GM12801 (cell line): ENCODE measurements at regions not wholly inside any gene's neighbourhood (a gene's known extent, or its start where the extent isn't known, plus 50 kb on each side); places are given as distances from the start of the nearest gene placed in this dataset.

ENCODE experiments used
- CTCF ChIP-seq: IDR thresholded peaks from one replicate; pipeline ENCODE4 v1.5.1; 2011; ENCODE audit warnings: control low read depth; ENCODE audit not compliant: insufficient read length; ENCODE audit errors: extremely low read depth

- TF ChIP-seq CTCF: no peak
Measured at GRCh38 chr10:53490553-53490952, 718.0 kb upstream of the MBL2 start.

- TF ChIP-seq CTCF: no peak
Measured at GRCh38 chr10:53489335-53490182, 717.0 kb upstream of the MBL2 start.

- no peak for TF ChIP-seq CTCF
Measured at GRCh38 chr10:53487019-53487983, 714.7 kb upstream of the MBL2 start.

GRCh38 chr10:53479365-53479764, 706.8 kb upstream of the MBL2 start:
- no peak for TF ChIP-seq CTCF

- no peak for TF ChIP-seq CTCF
Measured at GRCh38 chr10:53477313-53477675, 704.7 kb upstream of the MBL2 start.

- no peak for TF ChIP-seq CTCF
Measured at GRCh38 chr10:53476650-53477312, 704.2 kb upstream of the MBL2 start.

GRCh38 chr10:53469383-53469782, 696.8 kb upstream of the MBL2 start:
- TF ChIP-seq CTCF: no peak
